ENCODE measurements at regions not wholly inside any gene's neighbourhood (a gene's known extent, or its start where the extent isn't known, plus 50 kb on each side); places are given as distances from the start of the nearest gene placed in this dataset.

GRCh38 chr14:94691660-94692034 is 78.3 kb downstream of the GSC start:
- no peak overlapping the region for H3K4me3 ChIP-seq (ENCODE audit: low read depth, low read length)
- no peak for DNase-seq (ENCODE audit: low read depth)
- in situ Hi-C loops (cut with HindIII; ENCODE audit: low sequenced_read_pairs), result no loop called here
- TF ChIP-seq, protein P1, sequence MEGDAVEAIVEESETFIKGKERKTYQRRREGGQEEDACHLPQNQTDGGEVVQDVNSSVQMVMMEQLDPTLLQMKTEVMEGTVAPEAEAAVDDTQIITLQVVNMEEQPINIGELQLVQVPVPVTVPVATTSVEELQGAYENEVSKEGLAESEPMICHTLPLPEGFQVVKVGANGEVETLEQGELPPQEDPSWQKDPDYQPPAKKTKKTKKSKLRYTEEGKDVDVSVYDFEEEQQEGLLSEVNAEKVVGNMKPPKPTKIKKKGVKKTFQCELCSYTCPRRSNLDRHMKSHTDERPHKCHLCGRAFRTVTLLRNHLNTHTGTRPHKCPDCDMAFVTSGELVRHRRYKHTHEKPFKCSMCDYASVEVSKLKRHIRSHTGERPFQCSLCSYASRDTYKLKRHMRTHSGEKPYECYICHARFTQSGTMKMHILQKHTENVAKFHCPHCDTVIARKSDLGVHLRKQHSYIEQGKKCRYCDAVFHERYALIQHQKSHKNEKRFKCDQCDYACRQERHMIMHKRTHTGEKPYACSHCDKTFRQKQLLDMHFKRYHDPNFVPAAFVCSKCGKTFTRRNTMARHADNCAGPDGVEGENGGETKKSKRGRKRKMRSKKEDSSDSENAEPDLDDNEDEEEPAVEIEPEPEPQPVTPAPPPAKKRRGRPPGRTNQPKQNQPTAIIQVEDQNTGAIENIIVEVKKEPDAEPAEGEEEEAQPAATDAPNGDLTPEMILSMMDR (IDR thresholded peaks at IDR 0.05; ENCODE audit: low read depth, low read length, missing control alignments), result no peak

- TF ChIP-seq, protein P1 (IDR thresholded peaks at IDR 0.05; ENCODE audit: low read depth, low read length, missing control alignments), result no peak
- no peak overlapping the region for H3K4me3 ChIP-seq (ENCODE audit: low read depth, low read length)
- in situ Hi-C loops (cut with HindIII; ENCODE audit: low sequenced_read_pairs), result no loop called here
- no peak for DNase-seq (ENCODE audit: low read depth)
These were observed 78.8 kb downstream of the GSC start for GRCh38 chr14:94690896-94691659.

- in situ Hi-C loops (cut with HindIII; ENCODE audit: low sequenced_read_pairs), result no loop called here
- no peak overlapping the region for H3K4me3 ChIP-seq (ENCODE audit: low read depth, low read length)
- DNase-seq (ENCODE audit: low read depth), result no peak
- TF ChIP-seq, protein P1 (IDR thresholded peaks at IDR 0.05; ENCODE audit: low read depth, low read length, missing control alignments), result no peak
These were observed 78.3 kb downstream of the SERPINA3 start for GRCh38 chr14:94690486-94690885.

DNA sequence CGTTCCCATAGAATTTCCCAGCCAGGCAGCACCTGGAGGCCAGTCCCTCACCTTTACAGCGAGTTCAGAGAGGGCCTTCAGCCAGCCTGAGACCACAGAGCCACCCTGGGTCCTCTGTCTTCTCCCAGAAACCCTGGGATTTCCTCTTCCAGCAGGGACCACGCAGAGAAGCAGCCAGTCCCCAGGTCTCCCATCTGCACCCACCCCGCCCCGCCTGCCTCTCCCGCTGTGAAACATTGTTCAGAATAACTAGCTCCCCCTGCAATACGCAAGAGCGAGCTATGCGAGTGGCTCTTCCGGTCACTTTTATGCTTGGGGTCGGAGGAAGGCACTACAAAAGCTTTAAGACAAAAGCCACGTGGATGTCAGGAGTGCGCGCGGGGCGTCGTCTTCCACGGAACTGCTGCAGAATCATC is 77.8 kb downstream of the SERPINA3 start:
- in situ Hi-C loops (cut with HindIII; ENCODE audit: low sequenced_read_pairs), result no loop called here
- no peak for DNase-seq (ENCODE audit: low read depth)
- TF ChIP-seq, protein P1 (IDR thresholded peaks at IDR 0.05; ENCODE audit: low read depth, low read length, missing control alignments), result no peak
- H3K4me3 ChIP-seq (ENCODE audit: low read depth, low read length), result no peak overlapping the region

DNA sequence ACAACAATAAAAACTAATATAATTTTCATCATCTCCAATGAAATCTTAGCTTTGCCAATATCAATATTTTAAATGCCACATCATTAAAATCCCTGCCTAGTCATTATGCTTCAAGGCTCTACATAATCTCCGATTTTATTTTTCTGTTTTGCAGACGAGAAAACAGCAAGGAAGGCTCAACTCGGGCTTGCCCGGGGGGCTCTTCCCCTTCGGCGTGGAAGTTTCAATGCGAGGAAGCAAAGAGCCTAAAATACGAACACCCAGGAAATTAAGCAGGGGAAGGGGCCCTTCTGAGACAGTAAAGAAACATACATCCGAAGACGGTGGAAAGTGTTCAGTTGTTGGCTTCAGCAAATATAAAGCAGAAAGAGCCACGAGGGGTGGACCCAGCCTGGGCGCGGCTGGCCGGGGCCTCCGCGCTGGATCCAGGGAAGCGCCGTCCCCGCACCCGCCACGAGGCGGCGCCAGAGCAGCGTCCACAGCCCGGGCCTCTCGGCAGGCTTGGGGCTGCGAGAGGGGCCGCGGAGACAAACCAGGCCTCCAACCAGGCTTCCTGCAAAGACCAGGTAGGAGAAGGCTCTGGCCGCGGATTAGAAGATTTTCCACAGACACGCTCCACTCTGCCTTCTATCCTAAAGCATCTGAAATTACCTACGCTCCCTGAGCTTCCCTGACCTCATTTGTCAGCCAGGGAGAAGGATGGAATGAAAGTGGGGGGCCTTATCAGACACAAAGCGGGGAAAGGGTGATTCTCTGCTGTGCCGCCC is 77.2 kb downstream of the SERPINA3 start:
- TF ChIP-seq, protein P1 (IDR thresholded peaks at IDR 0.05; ENCODE audit: low read depth, low read length, missing control alignments), result peak; percentile 99
- no peak overlapping the region for H3K4me3 ChIP-seq (ENCODE audit: low read depth, low read length)
- in situ Hi-C loops (cut with HindIII; ENCODE audit: low sequenced_read_pairs), result no loop called here
- no peak for DNase-seq (ENCODE audit: low read depth)

GRCh38 chr14:94686511-94687160 is 74.4 kb downstream of the SERPINA3 start:
- in situ Hi-C loops (cut with HindIII; ENCODE audit: low sequenced_read_pairs), result no loop called here
- no peak for DNase-seq (ENCODE audit: low read depth)
- TF ChIP-seq, protein P1 (IDR thresholded peaks at IDR 0.05; ENCODE audit: low read depth, low read length, missing control alignments), result no peak
- H3K4me3 ChIP-seq (ENCODE audit: low read depth, low read length), result no peak overlapping the region
